Neural crest cell (in vitro differentiated cells): ENCODE measurements at regions not wholly inside any gene's neighbourhood (a gene's known extent, or its start where the extent isn't known, plus 50 kb on each side); places are given as distances from the start of the nearest gene placed in this dataset.

ENCODE experiments used
- DNase-seq: peaks from one replicate; pipeline ENCODE4 v3.0.0; 2021; ENCODE audit warnings: low read depth, mixed read lengths, low spot score
- H3K27ac Mint-ChIP-seq: one replicate; pipeline ENCODE4 v1.8.0; 2021; ENCODE audit warnings: mild to moderate bottlenecking, mixed read lengths; ENCODE audit not compliant: unreplicated experiment
- H3K27me3 Mint-ChIP-seq: 2 replicates; pipeline ENCODE4 v1.8.0; 2021; ENCODE audit warnings: low read depth, mild to moderate bottlenecking, mixed read lengths
- H3K36me3 Mint-ChIP-seq: 2 replicates; pipeline ENCODE4 v1.8.0; 2021; ENCODE audit warnings: low read depth, mild to moderate bottlenecking, mixed read lengths
- H3K4me1 Mint-ChIP-seq: 2 replicates; pipeline ENCODE4 v1.8.0; 2021; ENCODE audit warnings: mixed read lengths
- H3K4me3 Mint-ChIP-seq: one replicate; pipeline ENCODE4 v1.8.0; 2021; ENCODE audit warnings: mild to moderate bottlenecking, mixed read lengths
- H3K9me3 Mint-ChIP-seq: 2 replicates; pipeline ENCODE4 v1.8.0; 2021; ENCODE audit warnings: mixed read lengths
- CTCF ChIP-seq: fragments of 200-600 bp; sonication (generic); conservative IDR thresholded peaks from 2 replicates; pipeline ENCODE4 v1.5.0; 2021; ENCODE audit warnings: antibody characterized with exemption, mild to moderate bottlenecking

GRCh38 chrX:43211570-43211969, 433.6 kb upstream of the PPP1R2C start:
- Mint-ChIP-seq H3K4me3 (no peak overlapping the region), H3K27ac (no peak overlapping the region), H3K9me3 (peaks cover 32% of the 10 kb centered on the region), H3K36me3 (peaks cover 7% of the 10 kb centered on the region), H3K27me3 (no peaks in the 10 kb centered on the region), H3K4me1 (no peaks in the 10 kb centered on the region)
- no peak for DNase-seq
- TF ChIP-seq CTCF, result no peak

DNA sequence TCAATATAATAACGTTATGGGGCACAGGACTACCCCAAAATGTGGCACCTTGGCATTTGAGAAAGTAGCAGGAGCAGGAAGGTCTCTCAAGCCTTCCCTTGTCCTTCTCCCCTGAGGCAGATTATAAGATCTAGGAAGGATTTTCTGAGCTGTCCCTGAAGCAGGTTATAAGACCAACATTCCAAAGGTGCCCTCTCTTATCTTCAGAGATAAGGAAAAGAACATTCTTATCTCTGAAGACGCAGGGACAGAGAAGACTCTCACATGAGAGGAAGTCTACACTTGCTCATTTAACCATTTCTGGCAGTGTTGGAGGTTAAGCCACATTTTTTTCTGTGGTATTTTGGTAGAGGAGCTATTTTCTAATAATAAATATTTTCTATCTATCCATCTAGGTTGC, 437.9 kb upstream of the MAOA start:
- peaks cover 4% of the 10 kb centered on the region for H3K36me3 Mint-ChIP-seq
- no peaks in the 10 kb centered on the region for H3K4me1 Mint-ChIP-seq
- no peak for TF ChIP-seq CTCF
- H3K27ac Mint-ChIP-seq, result no peak overlapping the region
- peaks cover 17% of the 10 kb centered on the region for H3K9me3 Mint-ChIP-seq
- DNase-seq, result no peak
- H3K27me3 Mint-ChIP-seq, result no peaks in the 10 kb centered on the region
- no peak overlapping the region for H3K4me3 Mint-ChIP-seq

DNA sequence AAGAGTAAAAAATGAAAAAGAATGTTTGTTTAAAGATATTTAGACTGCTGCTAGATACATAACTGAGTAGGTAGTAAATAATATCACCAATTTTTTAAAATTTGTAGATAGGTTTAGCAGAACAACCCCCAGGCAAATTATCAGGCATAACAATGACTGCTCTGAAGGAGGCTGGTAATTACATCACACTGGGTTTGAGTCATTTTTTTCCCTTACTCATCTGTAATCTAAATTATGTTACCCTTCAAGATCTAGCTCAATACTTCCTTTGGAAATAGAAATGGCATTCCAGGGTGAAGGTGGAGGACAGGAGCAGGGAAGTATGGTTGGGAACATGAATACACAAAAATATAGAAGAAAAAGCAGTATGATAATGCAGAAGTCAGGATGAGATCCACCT, 431.6 kb upstream of the MAOA start:
- Mint-ChIP-seq H3K27ac (no peak overlapping the region), H3K4me1 (no peaks in the 10 kb centered on the region), H3K27me3 (no peaks in the 10 kb centered on the region), H3K9me3 (no peaks in the 10 kb centered on the region), H3K4me3 (no peak overlapping the region), H3K36me3 (no peaks in the 10 kb centered on the region)
- DNase-seq, result no peak
- TF ChIP-seq CTCF, result no peak

- Mint-ChIP-seq H3K27ac (no peak overlapping the region), H3K4me1 (no peaks in the 10 kb centered on the region), H3K27me3 (no peaks in the 10 kb centered on the region), H3K9me3 (no peaks in the 10 kb centered on the region), H3K4me3 (no peak overlapping the region), H3K36me3 (no peaks in the 10 kb centered on the region)
- TF ChIP-seq CTCF, result no peak
- no peak for DNase-seq
These were observed 430.3 kb upstream of the MAOA start for GRCh38 chrX:43225626-43226328.

DNA sequence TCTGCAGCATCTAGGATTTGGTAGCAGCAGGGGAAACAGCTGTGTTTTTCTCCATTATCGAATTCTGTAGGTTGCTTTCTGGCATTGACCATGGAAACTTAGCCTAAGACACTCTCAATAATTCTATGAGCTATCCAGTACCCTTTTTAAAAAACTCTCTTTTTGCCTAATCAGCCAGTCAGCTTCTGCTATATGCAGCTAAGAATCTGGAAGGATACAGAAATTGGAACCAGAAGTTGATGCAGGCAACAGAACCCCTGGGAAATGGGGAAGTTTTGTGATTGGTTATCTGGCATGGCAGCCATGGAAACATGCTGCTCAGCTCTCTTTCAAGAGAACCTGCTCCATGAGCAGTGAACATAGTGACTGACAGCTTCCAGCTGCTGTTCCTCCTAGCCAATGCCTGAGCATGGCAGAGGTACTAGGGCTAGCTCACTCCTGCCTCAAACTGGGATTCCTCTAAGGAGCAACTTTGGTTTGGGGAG, 417.6 kb upstream of the MAOA start:
- no peaks in the 10 kb centered on the region for H3K4me1 Mint-ChIP-seq
- no peak for DNase-seq
- no peak overlapping the region for H3K4me3 Mint-ChIP-seq
- H3K36me3 Mint-ChIP-seq, result no peaks in the 10 kb centered on the region
- no peak overlapping the region for H3K27ac Mint-ChIP-seq
- H3K27me3 Mint-ChIP-seq, result no peaks in the 10 kb centered on the region
- no peak for TF ChIP-seq CTCF
- peaks cover 2% of the 10 kb centered on the region for H3K9me3 Mint-ChIP-seq
